ENCODE measurements at regions not wholly inside any gene's neighbourhood (a gene's known extent, or its start where the extent isn't known, plus 50 kb on each side); places are given as distances from the start of the nearest gene placed in this dataset.
A peak's percentile ranks its signal among the peaks of the same experiment; 100 is the strongest.

DNA sequence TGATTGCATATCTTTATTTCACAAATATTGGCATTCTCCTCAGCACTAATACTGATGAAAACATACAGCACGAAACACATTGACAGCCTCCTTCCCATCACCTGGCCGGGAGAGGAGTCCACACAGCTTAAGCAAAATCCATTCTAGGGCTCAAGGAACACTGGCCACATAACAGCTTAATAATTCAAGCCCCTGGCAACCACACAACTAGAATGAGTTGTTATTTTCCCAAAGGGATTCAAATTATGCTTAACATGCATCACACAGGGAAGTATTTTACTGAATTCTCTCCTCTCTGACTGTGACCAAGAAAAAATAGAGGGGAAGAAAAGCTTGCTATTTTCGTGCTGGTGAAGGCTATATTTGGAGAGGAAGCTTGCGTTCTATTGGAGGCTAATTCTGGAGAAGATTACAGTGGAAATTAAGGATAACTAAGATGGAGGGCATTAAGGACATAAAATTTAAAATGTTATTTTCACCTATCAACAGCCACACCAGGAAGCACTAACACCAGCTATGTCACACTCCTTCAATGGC lies 198.5 kb downstream of the ADGRG6 start:
- no peak for DNase-seq (ENCODE audit: low read depth in 2 of 2)

- DNase-seq (ENCODE audit: low read depth in 2 of 2): no peak
Observed at GRCh38 chr6:142501795-142502194, 200.0 kb downstream of the ADGRG6 start.

DNA sequence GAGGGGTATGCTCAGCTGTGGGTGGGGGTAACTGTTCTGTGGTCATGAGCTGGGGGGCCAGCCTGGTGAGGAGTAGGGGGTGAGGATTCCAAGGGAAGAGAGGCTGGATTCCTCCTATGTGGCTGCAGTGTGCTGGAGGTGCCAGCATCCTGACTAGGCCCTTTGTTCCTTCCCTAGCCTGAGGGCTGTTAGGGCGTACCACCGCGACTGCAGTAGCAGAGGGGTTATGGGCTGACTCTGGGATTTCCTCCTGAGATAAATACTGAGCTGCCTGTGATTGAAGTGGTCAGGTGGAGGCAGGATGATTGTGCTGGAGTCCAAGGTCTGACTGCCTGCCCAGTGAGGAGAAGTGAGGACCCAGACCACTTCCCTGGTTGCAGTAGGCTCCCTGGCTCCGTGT lies 205.3 kb downstream of the ADGRG6 start:
- no peak for DNase-seq (ENCODE audit: low read depth in 2 of 2)

DNA sequence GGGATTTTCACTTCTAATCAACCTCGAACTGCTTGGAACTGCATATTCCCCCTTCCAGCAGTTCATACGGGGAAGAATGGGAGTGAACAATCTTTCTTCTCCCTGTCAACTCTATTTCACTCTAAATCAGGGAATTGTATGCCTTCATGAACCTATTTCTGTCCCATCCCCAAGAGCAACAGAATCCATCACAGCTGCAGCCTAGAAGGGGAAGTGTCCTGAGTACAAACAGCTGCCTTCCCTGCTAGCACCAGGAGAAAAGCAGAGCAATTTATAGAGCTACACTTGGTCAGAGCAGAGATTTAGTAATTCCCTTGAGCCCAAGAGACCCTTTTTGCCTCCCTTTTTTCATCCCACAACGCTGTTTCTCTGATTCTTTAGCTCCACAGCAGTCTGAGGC lies 208.4 kb downstream of the ADGRG6 start:
- DNase-seq (ENCODE audit: low read depth in 2 of 2): no peak

GRCh38 chr6:142518126-142518525 lies 216.3 kb downstream of the ADGRG6 start:
- no peak for DNase-seq (ENCODE audit: low read depth in 2 of 2)

- no peak for DNase-seq (ENCODE audit: low read depth in 2 of 2)
Observed at GRCh38 chr6:142518761-142519160, 217.0 kb downstream of the ADGRG6 start.

GRCh38 chr6:142521791-142522190 lies 220.0 kb downstream of the ADGRG6 start:
- no peak for DNase-seq (ENCODE audit: low read depth in 2 of 2)

DNA sequence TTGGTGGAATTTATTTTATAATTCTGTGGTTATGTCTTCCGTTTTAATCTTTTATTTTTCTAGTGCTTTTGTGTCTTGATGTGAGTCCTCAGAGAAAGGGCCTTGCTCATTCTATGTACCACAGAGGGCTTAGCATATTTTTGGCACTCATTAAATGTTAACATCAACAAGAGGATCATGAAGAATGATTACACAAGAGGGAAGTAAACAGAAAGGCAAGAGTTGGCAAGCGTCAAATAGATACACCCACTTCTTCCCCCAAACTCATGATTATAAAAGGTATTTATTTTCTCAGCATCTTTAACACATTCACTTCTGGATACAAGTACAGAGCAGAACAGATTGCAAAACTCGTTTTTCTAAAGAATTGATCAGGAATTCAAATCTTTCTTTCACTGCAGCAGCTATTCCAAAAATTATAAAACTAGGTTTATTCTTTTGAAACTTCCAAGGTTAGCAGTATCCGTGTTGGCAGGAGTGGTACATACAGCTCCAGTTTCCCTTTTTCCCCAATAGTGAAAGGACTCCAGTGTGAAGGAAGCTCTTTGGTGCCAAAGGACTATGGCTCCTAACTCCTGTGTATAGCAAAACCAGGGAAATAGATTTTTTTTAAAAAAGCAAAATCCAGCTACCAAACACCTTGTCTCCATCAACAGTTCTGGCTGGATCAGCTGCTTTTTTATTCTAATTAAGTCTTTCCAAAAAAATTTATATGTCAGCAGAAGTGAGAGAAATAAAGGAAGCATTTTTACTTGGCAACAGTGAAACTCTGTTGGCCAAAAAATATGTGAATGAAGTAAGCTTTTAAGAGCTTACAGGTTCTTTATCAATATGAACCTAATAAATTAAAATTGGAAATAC lies 221.9 kb downstream of the ADGRG6 start:
- DNase-seq (ENCODE audit: low read depth in 2 of 2): no peak

DNA sequence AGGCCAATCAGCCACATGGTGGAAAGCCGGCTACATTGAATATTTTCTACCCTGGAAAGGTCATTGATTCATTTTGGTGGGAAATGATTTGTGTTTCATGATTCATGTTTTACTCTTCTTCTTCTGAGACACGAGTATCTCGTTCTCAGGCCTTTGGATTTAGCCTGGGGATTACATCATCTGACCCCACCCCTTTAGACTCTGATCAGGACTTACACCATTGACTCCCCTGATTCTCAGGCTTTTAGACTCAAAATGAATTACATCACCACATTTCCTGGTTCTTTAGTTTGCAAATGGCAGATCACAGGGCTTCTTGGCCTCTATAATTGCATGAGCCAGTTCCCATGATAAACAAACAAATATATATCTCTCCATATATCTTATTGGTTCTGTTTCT lies 228.8 kb downstream of the ADGRG6 start:
- DNase-seq (ENCODE audit: low read depth in 2 of 2): no peak

DNA sequence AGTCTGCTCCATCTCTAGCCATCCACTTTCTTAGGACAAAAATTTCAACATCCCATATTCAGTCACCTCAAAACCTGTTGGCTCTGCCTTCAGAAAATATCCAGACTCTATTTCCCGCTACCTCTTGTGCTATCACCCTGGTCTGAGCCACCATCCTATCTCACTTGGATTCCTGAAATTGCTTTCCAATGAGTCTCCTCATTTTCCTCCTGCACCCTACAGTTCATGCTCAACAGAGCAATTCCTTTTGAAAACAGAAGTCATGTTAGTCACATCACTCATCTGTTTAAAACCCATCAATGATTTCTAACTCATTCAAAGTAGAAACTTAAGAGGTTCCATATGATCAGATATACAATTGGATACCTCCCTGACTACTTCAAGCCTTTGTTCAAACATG lies 229.9 kb downstream of the ADGRG6 start:
- no peak for DNase-seq (ENCODE audit: low read depth in 2 of 2)

DNA sequence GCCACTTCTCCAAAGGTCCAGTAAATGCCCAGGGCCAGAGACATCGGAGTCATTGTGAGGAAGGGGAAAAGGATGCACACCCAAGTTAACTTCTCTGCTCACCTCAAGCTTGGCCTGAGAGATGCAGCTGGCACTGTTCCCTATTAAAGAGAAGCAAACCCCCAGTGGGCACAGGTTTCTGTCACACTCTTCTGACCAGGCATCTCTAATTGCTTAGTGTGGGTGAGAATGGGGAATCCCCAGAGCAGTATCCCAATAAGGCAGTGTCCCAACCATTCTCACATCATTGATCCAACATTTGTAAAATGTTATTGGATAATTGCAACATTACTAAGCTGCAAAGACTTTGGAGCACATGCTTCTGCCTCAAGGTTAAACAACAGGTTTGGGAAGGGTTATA lies 232.3 kb downstream of the ADGRG6 start:
- DNase-seq (ENCODE audit: low read depth in 2 of 2): no peak

DNA sequence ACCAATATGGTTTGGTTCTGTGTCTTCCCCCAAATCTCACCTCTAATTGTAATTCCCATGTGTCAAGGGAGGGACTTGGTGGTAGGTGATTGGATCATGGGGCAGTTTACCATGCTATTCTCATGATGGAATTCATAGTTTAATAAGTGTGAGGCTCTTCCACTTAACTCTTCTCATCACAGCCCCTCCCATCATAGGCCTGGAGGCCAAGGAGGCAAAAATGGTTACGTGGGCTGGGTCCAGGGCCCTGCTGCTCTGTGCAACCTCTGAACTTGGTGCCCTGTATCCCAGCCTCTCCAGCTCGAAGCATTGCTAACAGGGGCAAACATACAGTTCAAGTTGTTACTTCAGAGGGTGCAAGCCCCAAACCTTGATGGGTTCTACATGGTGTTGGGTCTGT lies 232.7 kb downstream of the ADGRG6 start:
- DNase-seq (ENCODE audit: low read depth in 2 of 2): no peak

DNA sequence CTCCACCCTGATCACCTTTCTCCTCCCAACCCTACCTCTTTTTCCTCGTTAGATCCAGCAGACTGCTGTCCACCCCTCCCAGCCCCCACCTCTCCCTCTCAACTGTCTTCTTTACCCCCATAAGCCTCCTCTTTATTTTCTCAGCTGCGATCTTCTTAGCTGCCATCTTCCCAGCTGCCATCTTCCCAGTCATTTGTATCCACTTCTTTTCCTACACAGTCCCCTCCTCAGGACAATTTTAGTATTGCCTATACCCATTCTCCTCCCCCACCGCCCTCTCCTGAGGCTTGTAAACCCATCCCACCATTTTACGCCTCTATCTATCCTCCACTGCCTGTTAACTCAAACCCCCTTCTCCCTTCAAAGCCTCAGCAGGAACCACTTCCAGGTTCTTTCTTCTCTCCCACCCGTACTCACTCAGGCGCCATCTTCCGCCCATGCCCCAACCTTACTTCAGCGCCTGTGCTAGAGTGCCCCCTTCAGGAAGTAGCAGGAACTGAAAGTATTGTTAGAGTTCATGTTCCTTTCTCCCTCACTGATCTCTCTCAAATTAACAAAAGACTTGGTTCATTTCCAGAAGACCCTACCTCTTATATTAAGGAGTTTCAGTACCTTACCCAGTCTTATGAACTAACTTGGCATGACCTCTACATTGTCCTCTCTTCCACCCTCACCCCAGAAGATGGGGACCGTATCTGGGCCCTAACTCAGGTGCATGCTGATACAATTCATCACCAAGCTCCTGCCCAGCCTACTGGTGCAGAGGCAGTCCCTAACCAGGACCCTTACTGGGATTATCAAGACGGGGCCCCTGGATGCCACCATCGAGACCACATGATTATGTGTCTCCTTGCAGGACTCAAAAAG lies 236.0 kb downstream of the ADGRG6 start:
- DNase-seq (ENCODE audit: low read depth in 2 of 2): peak; percentile 0 to 41

GRCh38 chr6:142542704-142543233 lies 241.0 kb downstream of the ADGRG6 start:
- DNase-seq (ENCODE audit: low read depth in 2 of 2): no peak

DNA sequence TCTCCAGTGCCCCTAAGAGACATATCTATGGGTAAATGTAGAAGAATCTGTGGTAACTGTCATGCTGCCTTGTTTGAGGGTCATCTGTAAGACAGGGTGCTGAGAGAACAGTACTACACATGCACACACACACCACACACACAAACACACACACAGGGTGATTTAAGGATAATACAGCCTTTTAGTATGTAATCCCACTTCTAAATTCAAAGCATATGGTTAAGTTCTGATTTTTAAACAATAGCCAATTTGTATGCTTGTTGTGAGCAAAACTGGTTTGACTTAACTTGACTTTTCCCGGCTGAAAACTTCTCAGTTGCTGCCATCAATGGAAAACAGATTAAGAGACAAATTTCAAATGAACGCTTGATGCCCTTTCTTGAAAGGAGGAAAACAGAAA lies 241.8 kb downstream of the ADGRG6 start:
- DNase-seq (ENCODE audit: low read depth in 2 of 2): no peak

GRCh38 chr6:142544199-142544838 lies 242.5 kb downstream of the ADGRG6 start:
- DNase-seq (ENCODE audit: low read depth in 2 of 2): no peak

GRCh38 chr6:142545147-142545546 lies 243.3 kb downstream of the ADGRG6 start:
- no peak for DNase-seq (ENCODE audit: low read depth in 2 of 2)

DNA sequence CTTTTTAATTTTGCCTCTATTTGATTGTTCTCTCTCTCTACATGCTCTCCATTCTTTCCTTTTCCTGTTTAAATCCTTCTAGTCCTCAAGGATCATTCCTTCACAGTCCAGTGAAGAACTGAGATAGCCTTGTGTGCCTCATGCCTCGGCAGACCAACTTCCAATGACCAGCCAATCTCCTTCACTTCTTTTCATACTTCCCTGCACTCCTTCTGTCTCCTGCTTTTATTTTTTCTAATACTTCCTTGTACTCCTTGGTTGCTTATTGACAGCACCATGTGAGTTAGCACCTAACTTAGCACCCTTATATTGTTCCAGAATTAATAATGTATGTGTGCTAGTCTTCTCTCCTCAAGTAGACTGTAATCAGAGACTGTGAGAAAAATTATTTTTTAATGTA lies 246.8 kb downstream of the ADGRG6 start:
- DNase-seq (ENCODE audit: low read depth in 2 of 2): no peak

- no peak for DNase-seq (ENCODE audit: low read depth in 2 of 2)
Observed at GRCh38 chr6:142550310-142551063, 248.7 kb downstream of the ADGRG6 start.

DNA sequence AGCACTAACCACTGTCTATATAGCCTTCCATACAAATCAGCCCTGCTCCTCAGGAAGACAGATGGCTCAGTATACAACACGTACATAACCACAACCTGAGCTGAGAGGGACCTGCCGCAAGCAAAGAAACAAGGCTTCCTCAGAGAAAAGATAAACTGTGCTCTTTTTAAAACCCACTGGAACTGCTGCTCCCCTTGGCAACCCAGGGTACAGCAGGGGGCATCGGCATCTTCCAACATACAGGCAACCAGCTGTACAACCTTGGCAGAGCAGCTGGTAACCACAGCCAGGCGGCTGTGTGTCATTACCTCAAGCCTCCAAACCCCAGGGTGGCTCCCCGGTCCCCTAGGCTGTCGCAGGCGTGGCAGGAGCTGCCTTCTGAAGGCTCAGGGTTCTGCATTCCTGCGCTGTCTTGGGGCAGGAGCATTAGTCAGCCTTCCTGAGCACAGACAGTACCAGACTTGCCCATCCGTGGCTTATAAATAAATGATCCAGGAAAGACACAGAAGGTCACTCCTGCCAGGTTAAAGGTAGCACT lies 249.5 kb downstream of the ADGRG6 start:
- no peak for DNase-seq (ENCODE audit: low read depth in 2 of 2)

DNA sequence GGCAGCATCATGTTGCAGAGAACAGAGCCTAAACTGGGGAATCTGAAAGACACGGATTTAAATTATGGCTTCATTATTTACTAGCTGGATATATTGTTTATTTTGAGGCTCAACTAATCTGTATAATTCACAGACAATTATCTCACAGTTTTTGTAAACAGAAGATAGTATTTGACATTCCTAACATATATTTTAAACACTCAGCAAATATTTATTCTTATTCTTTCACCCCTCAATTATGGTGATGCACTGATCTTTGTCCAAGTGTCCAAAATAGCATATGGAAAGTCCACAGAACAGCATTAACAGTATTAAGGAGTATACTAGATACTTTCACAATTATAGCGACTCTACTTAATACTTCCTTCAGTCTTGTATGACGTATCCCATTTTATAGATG lies 257.0 kb downstream of the ADGRG6 start:
- no peak for DNase-seq (ENCODE audit: low read depth in 2 of 2)
